GM10248 (cell line): ENCODE measurements at regions not wholly inside any gene's neighbourhood (a gene's known extent, or its start where the extent isn't known, plus 50 kb on each side); places are given as distances from the start of the nearest gene placed in this dataset.

Source experiments
- CTCF ChIA-PET: fragments of 300-600 bp; sonication (Branson Sonifier 250); formaldehyde crosslinking; extraction: SDS; loops from one replicate; lab custom pipeline; 2021; ENCODE audit warnings: antibody characterized with exemption; lab: Yijun Ruan, JAX
- POLR2A ChIA-PET: fragments of 350-650 bp; sonication (Branson Sonifier 250); formaldehyde crosslinking; extraction: SDS; loops from one replicate; lab custom pipeline; 2020; ENCODE audit warnings: antibody characterized with exemption; lab: Yijun Ruan, JAX
- DNase-seq: peaks from one replicate; pipeline ENCODE4 v3.0.0; 2012; ENCODE audit errors: extremely low spot score
- TF ChIP-seq, protein P1 (sequence below): IDR thresholded peaks from 2 replicates; pipeline ENCODE4 v1.5.1; 2012; ENCODE audit warnings: mild to moderate bottlenecking, low read depth; ENCODE audit errors: extremely low read depth, missing control alignments, control extremely low read depth

DNA sequence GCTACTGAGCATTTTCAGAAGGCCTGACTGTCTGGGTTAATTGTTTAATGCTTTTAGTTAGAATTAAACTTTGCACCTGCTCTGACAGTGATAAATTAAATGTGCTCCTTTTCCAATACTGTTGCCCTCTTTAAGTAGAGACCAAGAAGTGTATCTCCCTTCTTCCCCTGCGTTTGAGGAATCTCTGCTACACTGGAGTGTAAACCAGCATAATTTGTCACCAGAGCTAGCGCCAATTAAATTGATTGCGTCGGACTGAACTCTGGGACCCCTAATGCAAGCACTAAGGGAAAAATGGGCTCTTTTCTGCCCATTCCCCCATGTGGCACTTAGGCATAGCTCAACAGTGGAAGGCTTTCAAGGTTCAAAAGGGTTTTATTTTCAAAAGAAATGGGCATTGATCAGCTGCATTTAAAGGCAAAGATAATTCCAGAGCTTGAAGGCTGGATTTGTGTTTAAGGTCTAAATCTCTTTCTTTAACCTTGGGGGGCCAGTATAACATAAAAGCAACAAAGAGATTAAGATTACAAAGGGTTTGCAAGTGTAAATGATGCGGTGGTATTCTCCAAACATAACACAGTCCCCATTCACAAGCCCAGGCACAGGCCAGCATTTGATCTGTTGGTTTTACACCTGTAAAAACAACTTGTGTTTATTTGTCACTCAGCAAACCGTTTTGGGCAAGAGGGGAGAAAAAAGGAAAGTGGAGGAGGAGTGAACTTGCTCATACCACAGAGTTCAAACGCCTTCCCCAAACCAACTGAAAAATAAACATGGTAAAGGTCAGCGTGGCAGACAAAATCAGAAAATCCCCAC is 427.6 kb downstream of the BCL11A start:
- TF ChIP-seq, protein P1, sequence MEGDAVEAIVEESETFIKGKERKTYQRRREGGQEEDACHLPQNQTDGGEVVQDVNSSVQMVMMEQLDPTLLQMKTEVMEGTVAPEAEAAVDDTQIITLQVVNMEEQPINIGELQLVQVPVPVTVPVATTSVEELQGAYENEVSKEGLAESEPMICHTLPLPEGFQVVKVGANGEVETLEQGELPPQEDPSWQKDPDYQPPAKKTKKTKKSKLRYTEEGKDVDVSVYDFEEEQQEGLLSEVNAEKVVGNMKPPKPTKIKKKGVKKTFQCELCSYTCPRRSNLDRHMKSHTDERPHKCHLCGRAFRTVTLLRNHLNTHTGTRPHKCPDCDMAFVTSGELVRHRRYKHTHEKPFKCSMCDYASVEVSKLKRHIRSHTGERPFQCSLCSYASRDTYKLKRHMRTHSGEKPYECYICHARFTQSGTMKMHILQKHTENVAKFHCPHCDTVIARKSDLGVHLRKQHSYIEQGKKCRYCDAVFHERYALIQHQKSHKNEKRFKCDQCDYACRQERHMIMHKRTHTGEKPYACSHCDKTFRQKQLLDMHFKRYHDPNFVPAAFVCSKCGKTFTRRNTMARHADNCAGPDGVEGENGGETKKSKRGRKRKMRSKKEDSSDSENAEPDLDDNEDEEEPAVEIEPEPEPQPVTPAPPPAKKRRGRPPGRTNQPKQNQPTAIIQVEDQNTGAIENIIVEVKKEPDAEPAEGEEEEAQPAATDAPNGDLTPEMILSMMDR: no peak
- CTCF ChIA-PET: no interaction called here
- POLR2A ChIA-PET: no interaction called here
- no peak for DNase-seq

DNA sequence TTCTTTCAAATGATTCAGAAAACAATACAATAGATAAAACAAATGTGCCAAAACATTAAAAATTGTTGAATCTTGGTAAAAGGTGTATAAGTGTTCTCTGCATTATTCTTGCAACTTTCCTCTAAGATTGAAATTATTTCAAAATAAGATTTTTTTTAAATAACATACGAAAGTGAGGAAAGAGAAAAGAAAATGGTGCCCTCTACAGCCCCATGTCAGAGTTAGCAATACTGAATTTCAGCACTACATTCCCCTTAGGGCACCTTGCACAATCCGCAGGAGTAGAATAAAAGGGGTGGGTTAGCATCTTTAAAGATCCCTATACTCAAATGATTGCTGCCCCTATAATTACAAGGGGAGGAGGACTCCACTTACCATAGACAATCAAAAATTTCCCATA is 433.7 kb downstream of the BCL11A start:
- CTCF ChIA-PET: no interaction called here
- POLR2A ChIA-PET: no interaction called here
- TF ChIP-seq, protein P1: no peak
- no peak for DNase-seq

DNA sequence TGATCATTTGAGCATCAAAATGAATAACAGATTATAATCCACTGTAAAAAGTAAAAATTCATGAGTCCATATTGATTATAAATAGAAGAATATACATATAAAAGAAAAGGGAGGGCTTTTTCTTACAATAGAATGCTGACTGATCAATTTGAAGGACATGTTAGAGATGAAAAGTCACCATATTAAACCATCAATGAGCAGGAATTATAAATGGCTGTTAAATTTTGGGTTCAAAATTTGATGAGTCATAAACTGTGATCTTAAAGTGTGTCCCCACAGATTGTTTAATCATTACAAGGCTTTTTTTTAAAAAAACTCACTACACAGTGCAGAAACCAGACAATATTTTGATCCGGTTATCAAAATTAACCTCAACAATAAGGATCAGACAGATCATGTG is 434.5 kb downstream of the BCL11A start:
- no peak for DNase-seq
- CTCF ChIA-PET: no interaction called here
- POLR2A ChIA-PET: no interaction called here
- TF ChIP-seq, protein P1: no peak

DNA sequence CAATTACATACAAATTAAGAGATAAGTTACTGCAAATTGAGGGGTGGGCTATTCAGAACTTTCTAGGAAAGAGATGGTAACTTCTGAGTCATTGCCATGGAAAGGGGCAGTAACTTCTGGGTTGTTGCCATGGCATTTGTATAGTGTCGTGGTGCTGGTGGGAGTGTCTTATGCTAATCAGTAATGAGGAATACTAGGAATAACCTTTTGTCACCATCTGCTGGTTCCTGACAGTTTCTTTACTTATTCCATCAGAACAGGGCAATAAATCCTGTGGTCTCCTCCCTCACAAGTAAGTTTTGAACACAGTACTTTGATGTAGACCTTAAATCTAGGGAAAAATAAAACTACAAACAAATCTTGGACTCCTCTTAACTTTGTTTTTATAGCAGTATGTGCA is 435.4 kb downstream of the BCL11A start:
- TF ChIP-seq, protein P1: no peak
- ChIA-PET POLR2A (no interaction called here), CTCF (no interaction called here)
- no peak for DNase-seq

DNA sequence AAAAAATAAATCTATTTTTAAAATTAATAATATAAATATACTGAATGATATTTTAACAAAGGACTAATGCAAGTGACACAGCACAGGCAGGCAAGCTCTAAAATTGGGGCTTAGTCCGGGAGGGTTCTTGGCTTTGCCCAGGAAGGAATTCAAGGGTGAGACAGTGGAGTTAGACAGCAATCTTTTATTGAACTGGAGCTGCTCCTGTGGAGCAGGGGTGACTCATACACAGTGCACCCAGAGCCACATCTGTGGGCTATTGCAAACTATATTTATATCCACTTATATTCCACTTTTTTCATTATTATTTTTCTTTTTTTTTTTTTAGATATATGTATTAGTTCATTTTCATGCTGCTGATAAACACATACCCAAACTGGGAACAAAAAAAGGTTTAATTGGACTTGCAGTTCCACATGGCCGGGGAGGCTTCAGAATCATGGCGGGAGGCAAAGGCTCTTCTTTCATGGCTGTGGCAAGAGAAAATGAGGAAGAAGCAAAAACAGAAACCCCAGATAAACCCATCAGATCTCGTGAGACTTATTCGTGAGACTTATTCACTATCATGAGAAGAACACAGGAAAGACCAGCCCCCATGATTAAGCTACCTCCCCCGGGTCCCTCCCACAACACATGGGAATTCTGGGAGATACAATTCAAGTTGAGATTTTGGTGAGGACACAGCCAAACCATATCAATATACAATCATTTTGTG is 437.1 kb downstream of the BCL11A start:
- TF ChIP-seq, protein P1: no peak
- CTCF ChIA-PET: no interaction called here
- POLR2A ChIA-PET: no interaction called here
- DNase-seq: no peak

DNA sequence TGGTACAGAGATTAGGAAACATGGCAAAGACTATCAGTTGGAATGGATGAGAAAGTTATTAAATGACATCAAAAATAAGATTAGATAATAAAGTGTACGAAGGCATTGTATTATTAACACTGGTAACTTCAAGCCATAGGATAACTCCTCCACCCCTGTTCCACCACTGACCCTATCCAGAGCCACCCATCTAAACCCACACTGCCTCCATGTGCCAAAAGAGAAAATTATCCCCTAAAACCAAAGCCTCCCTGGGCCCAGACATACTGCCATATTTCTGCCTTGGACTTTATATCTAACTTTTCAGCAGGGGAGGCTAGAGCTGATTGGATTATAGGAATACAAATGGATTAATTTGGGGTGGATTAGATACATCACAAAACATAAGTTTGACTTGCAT is 443.7 kb downstream of the BCL11A start:
- DNase-seq: no peak
- POLR2A ChIA-PET: no interaction called here
- TF ChIP-seq, protein P1: no peak
- CTCF ChIA-PET: interaction anchor here (0.9 kb wide), 1 partner anchor 39 kb away, joined by 3 read pairs; no protein-coding TSS in a partner anchor
